ENCODE measurements at regions not wholly inside any gene's neighbourhood (a gene's known extent, or its start where the extent isn't known, plus 50 kb on each side); places are given as distances from the start of the nearest gene placed in this dataset.

- TF ChIP-seq CTCF (IDR thresholded peaks at IDR 0.05 in 2 of 3, conservative IDR thresholded peaks at IDR 0.05 in 1 of 3; ENCODE audit: borderline replicate concordance in 1 of 3, insufficient read depth in 1 of 3, low read depth in 2 of 3, low read length in 2 of 3): no peak
- no peak for TF ChIP-seq ZBTB33 (IDR thresholded peaks at IDR 0.05; ENCODE audit: extremely low read depth, insufficient replicate concordance, low read length)
- no peak for TF ChIP-seq POLR2A (IDR thresholded peaks at IDR 0.05; ENCODE audit: borderline replicate concordance, extremely low read depth, insufficient read depth, insufficient read length)
- TF ChIP-seq JUND (IDR thresholded peaks at IDR 0.05): no peak
- no peak for TF ChIP-seq ELF1 (IDR thresholded peaks at IDR 0.05; ENCODE audit: borderline replicate concordance, low read depth)
- TF ChIP-seq ZNF274 (IDR thresholded peaks at IDR 0.05; ENCODE audit: low read depth, low read length): no peak
- TF ChIP-seq FOSL1 (IDR thresholded peaks at IDR 0.05; ENCODE audit: low read depth): no peak
- TF ChIP-seq ATF3 (IDR thresholded peaks at IDR 0.05): no peak
- no peak for TF ChIP-seq SP1 (IDR thresholded peaks at IDR 0.05; ENCODE audit: low read depth)
- TF ChIP-seq CEBPB (IDR thresholded peaks at IDR 0.05; ENCODE audit: low read depth): no peak
- no peak for TF ChIP-seq POLR2AphosphoS5 (IDR thresholded peaks at IDR 0.05; ENCODE audit: low read depth, low read length)
- no peak for TF ChIP-seq REST (IDR thresholded peaks at IDR 0.05; ENCODE audit: low read depth)
- no peak for TF ChIP-seq EZH2phosphoT487 (IDR thresholded peaks at IDR 0.05; ENCODE audit: borderline replicate concordance)
- TF ChIP-seq EZH2 (IDR thresholded peaks at IDR 0.05): no peak
Measured at GRCh38 chr5:82839881-82840280, 237.3 kb downstream of the TMEM167A start.
